Lower leg skin (tissue), 4 donors: ENCODE measurements at regions not wholly inside any gene's neighbourhood (a gene's known extent, or its start where the extent isn't known, plus 50 kb on each side); places are given as distances from the start of the nearest gene placed in this dataset.
"Not testable (repeated sequence)": the region's sequence is repeated elsewhere in the genome, so short reads cannot be mapped to it uniquely, and the experiment has no call there.

Experiments used
- DNase-seq, 2 donors: peaks; one replicate each; pipeline ENCODE4 v3.0.0-alpha.2; 2019; ENCODE audit warnings: low spot score in 2 of 2
- H3K4me3 ChIP-seq: fragments of 200-600 bp; sonication (generic); 2 replicates; pipeline ENCODE4 v1.5.1; 2017; ENCODE audit warnings: mild to moderate bottlenecking, low read depth; ENCODE audit not compliant: poor library complexity, severe bottlenecking
- CTCF ChIP-seq, 3 donors: fragments of 450-650 bp; IDR thresholded peaks; one replicate each; pipeline ENCODE4 v1.5.1; 2016; ENCODE audit warnings: antibody characterized with exemption in 3 of 3, mild to moderate bottlenecking in 3 of 3, moderate library complexity in 2 of 3
- POLR2A ChIP-seq, 2 donors: fragments of 450-650 bp; IDR thresholded peaks; one replicate each; pipeline ENCODE4 v1.6.1; 2016 to 2017; ENCODE audit warnings: antibody characterized with exemption in 2 of 2, mild to moderate bottlenecking in 1 of 2, moderate library complexity in 1 of 2
- WGBS, 2 donors: methylation state at CpG; one replicate each; pipeline ENCODE4 v1.1.5; 2018; 5-methylcytosine and 5-hydroxymethylcytosine counted together
- intact Hi-C: fragments of 100-400 bp; cut with DNase I; formaldehyde crosslinking; loops from one replicate; pipeline ENCODE4 v1.15.0; 2023; ENCODE audit warnings: low total_unique reads

DNA sequence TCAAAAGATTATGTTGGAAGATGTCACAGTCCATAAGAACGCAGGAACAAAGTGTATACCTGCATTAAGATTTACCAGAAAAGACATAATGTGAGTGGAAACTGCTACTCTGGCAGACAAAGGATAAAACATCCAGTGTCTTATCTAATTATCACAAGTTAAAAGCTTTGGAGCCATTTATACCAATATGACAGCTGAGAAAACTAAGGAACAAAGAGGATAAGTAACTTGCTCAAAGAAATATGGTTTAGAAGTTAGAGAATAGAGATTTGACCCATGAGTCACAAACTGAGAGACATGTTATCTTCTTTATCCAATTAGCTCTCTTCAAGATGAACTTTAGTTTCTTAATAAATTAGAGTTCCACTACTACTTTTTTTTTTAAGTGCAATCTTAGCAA, 1473.7 kb downstream of the OTOL1 start:
- 90 to 91% methylated on average over 1 of the region's 1 CpG for WGBS, 2 donors
- DNase-seq, result no peak
- intact Hi-C loops, result no loop called here
- no peak for TF ChIP-seq CTCF (IDR thresholded peaks at IDR 0.05)
- TF ChIP-seq POLR2A (IDR thresholded peaks at IDR 0.05), result no peak
- no peak overlapping the region for H3K4me3 ChIP-seq

- WGBS, 2 donors, result 90 to 92% methylated on average over 2 of the region's 2 CpGs
- no peak overlapping the region for H3K4me3 ChIP-seq
- TF ChIP-seq CTCF (IDR thresholded peaks at IDR 0.05) (no peak), POLR2A (IDR thresholded peaks at IDR 0.05) (no peak)
- intact Hi-C loops, result no loop called here
- DNase-seq, result no peak
These were observed 1475.1 kb downstream of the OTOL1 start for GRCh38 chr3:162971715-162972114.

GRCh38 chr3:162973428-162973917, 1476.9 kb downstream of the OTOL1 start:
- DNase-seq, result no peak
- no peak overlapping the region for H3K4me3 ChIP-seq
- intact Hi-C loops, result no loop called here
- TF ChIP-seq CTCF (IDR thresholded peaks at IDR 0.05), result no peak
- no peak for TF ChIP-seq POLR2A (IDR thresholded peaks at IDR 0.05)

DNA sequence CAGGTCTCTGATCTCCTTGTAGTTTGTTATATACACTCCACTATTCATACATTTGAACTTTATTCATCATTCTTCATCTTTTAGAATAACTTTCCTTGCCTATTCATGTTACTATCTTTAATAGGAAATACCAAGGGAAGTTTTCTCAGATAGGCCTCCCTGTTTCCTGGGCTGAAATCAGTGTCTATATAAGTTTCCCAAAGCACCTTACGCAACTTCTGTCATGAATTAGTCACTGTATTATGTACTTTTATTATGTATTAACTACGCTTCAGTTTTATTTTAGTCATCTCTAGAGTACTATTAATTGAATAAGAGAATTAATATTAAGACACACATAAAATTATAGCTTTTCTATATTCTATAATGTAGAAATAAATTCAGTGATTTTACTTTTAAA, 1481.5 kb downstream of the OTOL1 start:
- WGBS, 2 donors, result 92 to 95% methylated on average over 2 of the region's 2 CpGs
- H3K4me3 ChIP-seq, result no peak overlapping the region
- no peak for DNase-seq
- TF ChIP-seq CTCF (IDR thresholded peaks at IDR 0.05) (no peak), POLR2A (IDR thresholded peaks at IDR 0.05) (no peak)
- intact Hi-C loops, result no loop called here

DNA sequence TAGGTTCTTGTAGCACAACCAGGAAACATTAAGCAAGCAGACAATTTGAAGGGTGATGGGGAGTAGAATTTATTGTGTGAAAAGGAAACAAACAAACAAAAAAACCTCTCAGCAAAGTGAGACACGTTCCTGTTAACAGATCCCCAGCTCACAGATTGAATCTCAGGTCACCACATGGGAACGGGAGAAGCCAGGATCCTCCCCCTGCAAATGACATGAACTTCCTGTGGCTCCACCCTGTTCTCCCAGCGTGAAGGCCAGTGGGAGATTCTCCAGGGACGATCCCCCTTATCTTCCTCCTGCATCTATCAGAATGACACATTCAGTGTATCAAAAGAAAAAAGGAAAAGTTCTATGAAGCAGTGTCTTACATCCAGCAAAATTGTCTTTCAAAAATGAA, 1488.1 kb downstream of the OTOL1 start:
- intact Hi-C loops, result no loop called here
- WGBS, 2 donors, result 12 to 24% methylated on average over 4 of the region's 4 CpGs
- no peak for DNase-seq
- no peak for TF ChIP-seq POLR2A (IDR thresholded peaks at IDR 0.05)
- no peak overlapping the region for H3K4me3 ChIP-seq

DNA sequence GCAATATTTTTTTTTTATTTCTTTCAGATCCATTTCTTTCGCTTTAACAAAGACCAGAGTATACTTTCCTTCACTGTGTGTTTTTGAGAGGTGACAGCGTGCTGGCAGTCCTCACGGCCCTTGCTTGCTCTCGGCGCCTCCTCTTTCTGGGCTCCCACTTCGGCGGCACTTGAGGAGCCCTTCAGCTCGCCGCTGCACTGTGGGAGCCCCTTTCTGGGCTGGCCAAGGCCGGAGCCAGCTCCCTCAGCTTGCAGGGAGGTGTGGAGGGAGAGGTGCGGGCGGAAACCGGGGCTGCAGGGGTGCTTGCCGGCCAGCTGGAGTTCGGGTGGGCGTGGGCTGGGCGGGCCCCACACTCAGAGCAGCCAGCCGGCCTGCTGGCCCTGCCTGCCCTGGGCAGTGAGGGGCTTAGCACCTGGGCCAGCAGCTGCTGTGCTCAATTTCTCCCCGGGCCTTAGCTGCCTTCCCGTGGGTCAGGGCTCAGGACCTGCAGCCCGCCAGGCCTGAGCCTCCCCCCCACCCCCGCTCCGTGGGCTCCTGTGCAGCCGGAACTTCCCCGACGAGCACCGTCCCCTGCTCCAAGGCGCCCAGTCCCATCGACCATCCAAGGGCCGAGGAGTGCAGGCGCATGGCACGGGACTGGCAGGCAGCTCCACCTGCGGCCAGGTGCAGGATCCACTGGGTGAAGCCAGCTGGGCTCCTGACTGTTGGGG, 1490.6 kb downstream of the OTOL1 start:
- intact Hi-C loops, H3K4me3 ChIP-seq: not testable (repeated sequence)
- peak in 1 of 2 donors; percentile 79 for DNase-seq
- 76 to 83% methylated on average over 11 to 25 of the region's 33 CpGs for WGBS, 2 donors

DNA sequence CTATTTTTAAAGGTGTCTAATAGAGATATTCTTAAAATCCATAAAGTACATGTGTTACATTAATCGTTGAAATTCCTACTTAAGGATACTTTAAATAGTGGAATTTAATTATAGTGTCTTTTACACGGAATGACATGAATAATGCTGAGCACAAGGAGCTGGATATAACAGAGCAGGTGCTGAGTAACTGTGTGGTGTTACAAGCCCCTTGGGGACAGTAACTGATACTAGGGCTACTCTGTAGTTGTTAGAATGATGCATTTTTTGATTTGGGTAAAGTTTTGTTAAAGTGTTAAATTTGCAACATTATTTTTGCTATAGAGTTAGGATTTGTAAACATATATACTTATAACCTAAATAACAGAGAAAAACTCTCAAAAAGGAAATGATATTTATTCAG, 1496.1 kb downstream of the OTOL1 start:
- no peak overlapping the region for H3K4me3 ChIP-seq
- WGBS, 2 donors, result 90 to 91% methylated on average over 2 of the region's 2 CpGs
- intact Hi-C loops, result no loop called here
- TF ChIP-seq CTCF (IDR thresholded peaks at IDR 0.05), result no peak
- no peak for TF ChIP-seq POLR2A (IDR thresholded peaks at IDR 0.05)
- DNase-seq, result no peak
